WI38 (cell line): ENCODE measurements at regions not wholly inside any gene's neighbourhood (a gene's known extent, or its start where the extent isn't known, plus 50 kb on each side); places are given as distances from the start of the nearest gene placed in this dataset.
A peak's percentile ranks its signal among the peaks of the same experiment; 100 is the strongest.

ENCODE experiments used
- H3K4me3 ChIP-seq: 2 replicates; pipeline ENCODE4 v1.5.1; 2011; ENCODE audit warnings: low read depth, mild to moderate bottlenecking, control low read depth, low read length
- CTCF ChIP-seq: IDR thresholded peaks from 2 replicates; pipeline ENCODE4 v1.5.1; 2012; ENCODE audit warnings: low read depth, mild to moderate bottlenecking, control low read depth, low read length

DNA sequence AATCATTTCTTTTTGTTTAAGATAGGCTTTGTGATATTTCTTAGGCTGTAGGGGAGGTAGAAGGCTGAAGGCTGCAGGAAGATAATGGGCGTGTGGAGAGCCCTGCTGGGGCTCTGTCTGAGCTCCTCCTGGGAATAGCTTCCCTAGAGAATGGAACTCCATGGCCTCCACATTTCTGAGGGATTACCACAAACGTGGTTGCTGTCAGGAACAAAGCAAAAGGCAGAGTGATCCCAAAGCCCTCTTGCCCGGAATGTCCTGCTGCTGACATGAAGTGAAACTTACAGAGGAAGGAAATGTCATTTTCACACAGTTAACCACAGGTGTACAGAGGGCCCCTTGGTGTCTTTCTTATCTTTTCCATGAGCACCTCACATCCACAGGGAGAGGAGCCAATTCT, 89.3 kb downstream of the DDIT4L start:
- no peak overlapping the region for H3K4me3 ChIP-seq
- TF ChIP-seq CTCF, result no peak

DNA sequence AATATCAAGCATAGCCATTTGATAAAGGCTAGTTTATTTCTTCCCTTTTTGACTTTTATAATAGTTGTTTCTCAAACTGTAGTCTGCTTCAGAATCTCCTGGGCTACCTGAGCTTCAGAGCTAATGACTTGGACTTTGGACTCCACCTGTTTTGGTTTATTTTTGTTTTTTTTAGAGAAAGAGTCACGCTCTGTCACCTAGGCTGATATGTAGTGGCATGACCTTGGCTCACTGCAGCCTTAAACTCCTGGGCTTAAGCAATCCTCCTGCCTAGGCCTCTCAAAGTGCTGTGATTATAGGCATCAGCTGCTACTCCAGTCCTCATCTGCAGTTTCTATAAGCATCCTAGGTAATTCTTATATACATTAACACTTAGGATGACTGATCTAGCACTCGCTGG, 90.5 kb downstream of the DDIT4L start:
- TF ChIP-seq CTCF, result no peak
- H3K4me3 ChIP-seq, result no peak overlapping the region

GRCh38 chr4:100098681-100099080, 91.6 kb downstream of the DDIT4L start:
- no peak overlapping the region for H3K4me3 ChIP-seq
- no peak for TF ChIP-seq CTCF

DNA sequence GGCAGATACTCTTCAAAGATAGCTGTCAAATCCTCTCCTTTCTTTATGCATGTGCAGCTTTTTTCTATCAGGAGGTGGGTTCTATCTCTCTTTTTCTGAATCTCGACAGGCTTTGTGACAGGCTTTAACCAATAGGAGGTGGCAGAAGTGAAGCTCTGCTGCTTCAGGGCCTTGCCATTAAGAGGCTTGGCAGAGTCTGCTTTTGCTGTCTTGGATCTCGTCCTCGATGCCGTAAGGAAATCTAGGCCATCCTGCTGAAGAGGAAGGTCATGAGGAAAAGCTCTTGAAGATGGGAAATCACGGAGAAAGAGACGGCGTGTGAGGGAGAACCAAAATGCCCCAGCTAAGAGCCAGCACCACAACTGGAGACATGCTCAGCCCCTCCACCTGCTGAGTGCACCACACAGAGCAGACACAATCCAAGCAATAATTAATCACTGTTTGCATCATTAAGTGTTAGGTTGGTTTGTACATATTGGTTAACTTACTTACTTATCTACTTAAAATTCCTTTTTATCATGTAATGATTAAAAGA, 92.2 kb downstream of the DDIT4L start:
- TF ChIP-seq CTCF, result no peak
- no peak overlapping the region for H3K4me3 ChIP-seq

- TF ChIP-seq CTCF, result peak; percentile 80
- H3K4me3 ChIP-seq, result no peak overlapping the region
Measured at GRCh38 chr4:100095729-100096595, 94.3 kb downstream of the DDIT4L start.

GRCh38 chr4:100093091-100093866, 97.0 kb downstream of the DDIT4L start:
- no peak overlapping the region for H3K4me3 ChIP-seq
- peak; percentile 89 for TF ChIP-seq CTCF

DNA sequence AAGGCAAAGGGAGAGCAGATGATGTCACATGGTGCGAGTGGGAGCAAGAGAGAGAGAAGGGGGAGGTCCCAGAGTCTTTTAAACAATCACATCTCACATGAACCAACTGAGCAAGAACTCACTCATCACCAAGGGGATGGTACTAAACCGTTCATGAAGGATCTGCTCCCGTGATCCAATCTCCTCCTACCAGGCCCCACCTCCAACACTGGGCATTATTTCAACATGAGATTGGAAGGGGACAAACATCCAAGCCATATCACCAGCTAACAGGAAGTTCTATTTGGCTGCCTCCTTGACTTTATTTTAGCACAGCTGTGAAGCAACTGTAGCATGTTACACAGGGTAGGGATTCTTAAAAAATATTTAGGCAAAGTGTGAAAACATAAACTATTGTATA, 102.5 kb downstream of the DDIT4L start:
- H3K4me3 ChIP-seq, result no peak overlapping the region
- no peak for TF ChIP-seq CTCF
